CD14-positive monocyte (primary cell): ENCODE measurements at regions not wholly inside any gene's neighbourhood (a gene's known extent, or its start where the extent isn't known, plus 50 kb on each side); places are given as distances from the start of the nearest gene placed in this dataset.

ENCODE experiments used
- DNase-seq, 3 donors: peaks; one replicate each; pipeline ENCODE4 v3.0.0-alpha.2; 2011 to 2022
- H2AFZ ChIP-seq: 2 replicates; pipeline ENCODE4 v1.6.0; 2012; ENCODE audit warnings: mild to moderate bottlenecking, low read depth, low read length, inconsistent platforms; ENCODE audit not compliant: insufficient read depth, poor library complexity, severe bottlenecking
- H3K27ac ChIP-seq, 2 donors: 1 replicate in 1 of 2; 2 replicates in 1 of 2; pipeline ENCODE4 v1.5.1; 2012 to 2013; ENCODE audit warnings: low read length in 2 of 2, control low read depth in 1 of 2, inconsistent platforms in 1 of 2, low read depth in 1 of 2, mild to moderate bottlenecking in 1 of 2
- H3K27me3 ChIP-seq, 2 donors: one replicate each; pipeline versions ENCODE4 v1.6.0 to v1.6.1; 2011 to 2013; ENCODE audit warnings: low read length in 2 of 2; ENCODE audit not compliant: control insufficient read depth in 2 of 2, insufficient read depth in 2 of 2
- H3K36me3 ChIP-seq, 2 donors: replicated peaks in 1 of 2; 1 replicate in 1 of 2; 2 replicates in 1 of 2; pipeline versions ENCODE4 v1.5.1 to v1.6.1; 2012 to 2013; ENCODE audit warnings: low read length in 2 of 2, control low read depth in 1 of 2, inconsistent platforms in 1 of 2, mild to moderate bottlenecking in 1 of 2; ENCODE audit not compliant: insufficient read depth in 2 of 2, control insufficient read depth in 1 of 2
- H3K4me1 ChIP-seq, 2 donors: 1 replicate in 1 of 2; 2 replicates in 1 of 2; pipeline versions ENCODE4 v1.5.1 to v1.6.1; 2012 to 2013; ENCODE audit warnings: low read length in 2 of 2, control low read depth in 1 of 2, inconsistent platforms in 1 of 2, mild to moderate bottlenecking in 1 of 2, moderate library complexity in 1 of 2; ENCODE audit not compliant: insufficient read depth in 2 of 2, control insufficient read depth in 1 of 2
- H3K4me2 ChIP-seq: replicated peaks from 2 replicates; pipeline ENCODE3; 2012; ENCODE audit warnings: low read length, moderate library complexity, mild to moderate bottlenecking; ENCODE audit not compliant: poor library complexity, severe bottlenecking; ENCODE audit errors: extremely low read depth
- H3K4me3 ChIP-seq, 3 experiments: fragments of 200-600 bp in 1 of 3; sonication (generic) in 1 of 3; replicated peaks in 1 of 3; 1 replicate in 2 of 3; 2 replicates in 1 of 3; pipeline ENCODE4 v1.5.1; 2011 to 2013; ENCODE audit warnings: low read length in 3 of 3, mild to moderate bottlenecking in 3 of 3, control low read depth in 2 of 3, low read depth in 2 of 3, inconsistent platforms in 1 of 3, moderate library complexity in 1 of 3
- H3K79me2 ChIP-seq: 2 replicates; pipeline ENCODE4 v1.6.0; 2012; ENCODE audit warnings: mild to moderate bottlenecking, control low read depth, inconsistent platforms, low read length, moderate library complexity; ENCODE audit not compliant: insufficient read depth
- H3K9ac ChIP-seq: 2 replicates; pipeline ENCODE4 v1.6.0; 2017; ENCODE audit warnings: low read length, mild to moderate bottlenecking; ENCODE audit not compliant: insufficient read depth, poor library complexity, severe bottlenecking
- H3K9me3 ChIP-seq, 2 donors: replicated peaks in 1 of 2; 1 replicate in 1 of 2; 2 replicates in 1 of 2; pipeline versions ENCODE4 v1.5.1 to v1.6.1; 2012 to 2013; ENCODE audit warnings: low read length in 2 of 2, control low read depth in 1 of 2; ENCODE audit not compliant: control insufficient read depth in 1 of 2, insufficient read depth in 1 of 2
- H4K20me1 ChIP-seq: 2 replicates; pipeline ENCODE4 v1.6.0; 2012; ENCODE audit warnings: mild to moderate bottlenecking, low read length, control low read depth, moderate library complexity; ENCODE audit not compliant: insufficient read depth
- H3K27ac Mint-ChIP-seq, 7 donors: one replicate each; pipeline ENCODE4 v1.8.0; 2020; ENCODE audit warnings: mild to moderate bottlenecking in 7 of 7, mixed read lengths in 7 of 7, moderate library complexity in 6 of 7, inconsistent platforms in 2 of 7
- H3K27me3 Mint-ChIP-seq, 3 donors: one replicate each; pipeline ENCODE4 v1.8.0; 2021 to 2022; ENCODE audit warnings: low read depth in 3 of 3, mild to moderate bottlenecking in 3 of 3, mixed read lengths in 3 of 3, moderate library complexity in 3 of 3, inconsistent platforms in 1 of 3
- H3K36me3 Mint-ChIP-seq, 2 donors: one replicate each; pipeline ENCODE4 v1.8.0; 2020; ENCODE audit warnings: mixed read lengths in 2 of 2, inconsistent platforms in 1 of 2, mild to moderate bottlenecking in 1 of 2
- H3K4me1 Mint-ChIP-seq: one replicate; pipeline ENCODE4 v1.8.0; 2020; ENCODE audit warnings: mild to moderate bottlenecking, mixed read lengths
- H3K4me3 Mint-ChIP-seq, 2 donors: one replicate each; pipeline ENCODE4 v1.8.0; 2020; ENCODE audit warnings: mild to moderate bottlenecking in 2 of 2, mixed read lengths in 2 of 2, moderate library complexity in 1 of 2
- H3K9me3 Mint-ChIP-seq, 7 donors: one replicate each; pipeline ENCODE4 v1.8.0; 2020 to 2022; ENCODE audit warnings: mixed read lengths in 7 of 7, mild to moderate bottlenecking in 6 of 7, moderate library complexity in 6 of 7, inconsistent platforms in 2 of 7
- CTCF ChIP-seq: fragments of 200-600 bp; IDR thresholded peaks from one replicate; pipeline ENCODE4 v1.8.0; 2022; ENCODE audit warnings: antibody characterized with exemption, mild to moderate bottlenecking
- WGBS: methylation state at CpG from one replicate; pipeline ENCODE4 v1.1.5; 2013; ENCODE audit warnings: missing lambda C conversion rate; ENCODE audit not compliant: insufficient coverage; 5-methylcytosine and 5-hydroxymethylcytosine counted together
- intact Hi-C, 2 donors: fragments of 100-400 bp; cut with micrococcal nuclease; formaldehyde crosslinking; loops; one replicate each; pipeline versions ENCODE4 v1.15.0 to v1.15.1; 2023

- intact Hi-C loops, result no loop called here
- H3K4me1 Mint-ChIP-seq, result no peaks in the 10 kb centered on the region
- no peaks in the 10 kb centered on the region for H3K27me3 ChIP-seq
- no peaks in the 10 kb centered on the region for H3K36me3 Mint-ChIP-seq
- no peaks in the 10 kb centered on the region for H3K36me3 ChIP-seq
- no peaks in the 10 kb centered on the region for H3K9me3 ChIP-seq
- peaks cover 0 to 3% (median 3%) of the 10 kb centered on the region in 3 donors for H3K27me3 Mint-ChIP-seq
- no CpG with 5 or more reads among the region's 3 CpGs for WGBS
- no peak for TF ChIP-seq CTCF
- H2AFZ ChIP-seq, result no peak overlapping the region
- no peak overlapping the region for H3K27ac Mint-ChIP-seq
- H3K4me2 ChIP-seq, result no peak overlapping the region
- H4K20me1 ChIP-seq, result no peaks in the 10 kb centered on the region
- H3K4me3 ChIP-seq, result no peak overlapping the region
- DNase-seq, result no peak
- H3K4me3 Mint-ChIP-seq, result no peak overlapping the region
- no peaks in the 10 kb centered on the region for H3K79me2 ChIP-seq
- no peak overlapping the region for H3K27ac ChIP-seq
- no peaks in the 10 kb centered on the region for H3K4me1 ChIP-seq
- H3K9ac ChIP-seq, result no peak overlapping the region
- no peaks in the 10 kb centered on the region for H3K9me3 Mint-ChIP-seq
Measured at GRCh38 chr12:114073076-114073475, 107.0 kb upstream of the RBM19 start.

GRCh38 chr12:114069507-114069906 is 103.4 kb upstream of the RBM19 start:
- no peak overlapping the region for H2AFZ ChIP-seq
- H3K36me3 ChIP-seq, result no peaks in the 10 kb centered on the region
- no peak overlapping the region for H3K4me2 ChIP-seq
- no peaks in the 10 kb centered on the region for H3K4me1 Mint-ChIP-seq
- H3K9me3 Mint-ChIP-seq, result peaks cover 0 to 2% (median under 1%) of the 10 kb centered on the region in 7 donors
- DNase-seq, result no peak
- H3K27ac ChIP-seq, result no peak overlapping the region
- H3K79me2 ChIP-seq, result no peaks in the 10 kb centered on the region
- no peaks in the 10 kb centered on the region for H4K20me1 ChIP-seq
- no peaks in the 10 kb centered on the region for H3K27me3 ChIP-seq
- no peak overlapping the region for H3K4me3 Mint-ChIP-seq
- intact Hi-C loops, result no loop called here
- no peak overlapping the region for H3K4me3 ChIP-seq
- H3K27ac Mint-ChIP-seq, result no peak overlapping the region
- H3K27me3 Mint-ChIP-seq, result peaks cover 0 to 2% (median 0%) of the 10 kb centered on the region in 3 donors
- H3K36me3 Mint-ChIP-seq, result no peaks in the 10 kb centered on the region
- no peaks in the 10 kb centered on the region for H3K9me3 ChIP-seq
- no peak for TF ChIP-seq CTCF
- no CpG with 5 or more reads among the region's 2 CpGs for WGBS
- no peaks in the 10 kb centered on the region for H3K4me1 ChIP-seq
- H3K9ac ChIP-seq, result no peak overlapping the region
